HEK293T (cell line): ENCODE measurements at regions not wholly inside any gene's neighbourhood (a gene's known extent, or its start where the extent isn't known, plus 50 kb on each side); places are given as distances from the start of the nearest gene placed in this dataset.

Experiments
- CTBP1 ChIP-seq: fragments of 450-650 bp; IDR thresholded peaks from 2 replicates; pipeline ENCODE4 v1.6.1; 2016; ENCODE audit warnings: borderline replicate concordance
- SUZ12 ChIP-seq: fragments of 450-650 bp; IDR thresholded peaks from 2 replicates; pipeline ENCODE4 v1.6.1; 2016; ENCODE audit warnings: mild to moderate bottlenecking

- TF ChIP-seq CTBP1: no peak
- no peak for TF ChIP-seq SUZ12
These were observed 54.6 kb upstream of the CADPS start for GRCh38 chr3:62929771-62930170.
